LNCAP (cell line): ENCODE measurements at regions not wholly inside any gene's neighbourhood (a gene's known extent, or its start where the extent isn't known, plus 50 kb on each side); places are given as distances from the start of the nearest gene placed in this dataset.

ENCODE experiments used
- CTCF ChIP-seq: fragments of 450-650 bp; IDR thresholded peaks from 2 replicates; pipeline ENCODE4 v1.5.1; 2017; ENCODE audit warnings: mild to moderate bottlenecking

GRCh38 chr9:106130374-106130773, 436.0 kb downstream of the TMEM38B start:
- no peak for TF ChIP-seq CTCF

- no peak for TF ChIP-seq CTCF
Observed at GRCh38 chr9:106143781-106144180, 449.4 kb downstream of the TMEM38B start.

- TF ChIP-seq CTCF: no peak
Observed at GRCh38 chr9:106146066-106146840, 451.9 kb downstream of the TMEM38B start.

GRCh38 chr9:106146886-106147285, 452.5 kb downstream of the TMEM38B start:
- no peak for TF ChIP-seq CTCF

GRCh38 chr9:106149956-106150355, 455.6 kb downstream of the TMEM38B start:
- no peak for TF ChIP-seq CTCF

- no peak for TF ChIP-seq CTCF
Observed at GRCh38 chr9:106156465-106156864, 462.1 kb downstream of the TMEM38B start.

GRCh38 chr9:106172265-106172664, 477.9 kb downstream of the TMEM38B start:
- TF ChIP-seq CTCF: no peak

- no peak for TF ChIP-seq CTCF
Observed at GRCh38 chr9:106174346-106174745, 480.0 kb downstream of the TMEM38B start.
